Cardiac fibroblast (primary cell): ENCODE measurements at regions not wholly inside any gene's neighbourhood (a gene's known extent, or its start where the extent isn't known, plus 50 kb on each side); places are given as distances from the start of the nearest gene placed in this dataset.

Experiments
- DNase-seq, 2 donors: peaks; one replicate each; pipeline versions ENCODE4 v3.0.0 to v3.0.0-alpha.2; 2010; ENCODE audit warnings: low read depth in 2 of 2
- H3K4me3 ChIP-seq, 2 donors: replicated peaks in 1 of 2; 1 replicate in 1 of 2; 2 replicates in 1 of 2; pipeline ENCODE4 v1.5.1; 2011; ENCODE audit warnings: low read depth in 2 of 2, low read length in 2 of 2, mild to moderate bottlenecking in 2 of 2, moderate library complexity in 1 of 2
- CTCF ChIP-seq: IDR thresholded peaks from one replicate; pipeline ENCODE4 v1.5.1; 2011; ENCODE audit warnings: low read depth, mild to moderate bottlenecking, low read length, inconsistent platforms

- DNase-seq = peak; percentile 5 to 67
- no peak for TF ChIP-seq CTCF
Observed at GRCh38 chr19:31066385-31066784, 282.9 kb downstream of the TSHZ3 start.

GRCh38 chr19:31064491-31064890 is 284.7 kb downstream of the TSHZ3 start:
- TF ChIP-seq CTCF = no peak
- no peak for DNase-seq
- H3K4me3 ChIP-seq = no peak overlapping the region

More at GRCh38 chr19:31066385-31066784, 282.9 kb downstream of the TSHZ3 start:
- H3K4me3 ChIP-seq = no peak overlapping the region

GRCh38 chr19:31058676-31059340 is 290.4 kb downstream of the TSHZ3 start:
- TF ChIP-seq CTCF = no peak
- DNase-seq = no peak
- no peak overlapping the region for H3K4me3 ChIP-seq

GRCh38 chr19:31057476-31057875 is 291.8 kb downstream of the TSHZ3 start:
- no peak overlapping the region for H3K4me3 ChIP-seq
- TF ChIP-seq CTCF = no peak
- DNase-seq = no peak

GRCh38 chr19:31055454-31055853 is 293.8 kb downstream of the TSHZ3 start:
- TF ChIP-seq CTCF = no peak
- H3K4me3 ChIP-seq = no peak overlapping the region
- no peak for DNase-seq

GRCh38 chr19:31054430-31054829 is 294.8 kb downstream of the TSHZ3 start:
- TF ChIP-seq CTCF = peak; percentile 71
- H3K4me3 ChIP-seq = no peak overlapping the region
- peak; percentile 74 to 78 for DNase-seq

- TF ChIP-seq CTCF = no peak
- H3K4me3 ChIP-seq = no peak overlapping the region
- DNase-seq = no peak
Observed at GRCh38 chr19:31049431-31049830, 299.8 kb downstream of the TSHZ3 start.
